ENCODE measurements at regions not wholly inside any gene's neighbourhood (a gene's known extent, or its start where the extent isn't known, plus 50 kb on each side); places are given as distances from the start of the nearest gene placed in this dataset.
"Not testable (repeated sequence)": the region's sequence is repeated elsewhere in the genome, so short reads cannot be mapped to it uniquely, and the experiment has no call there.

DNA sequence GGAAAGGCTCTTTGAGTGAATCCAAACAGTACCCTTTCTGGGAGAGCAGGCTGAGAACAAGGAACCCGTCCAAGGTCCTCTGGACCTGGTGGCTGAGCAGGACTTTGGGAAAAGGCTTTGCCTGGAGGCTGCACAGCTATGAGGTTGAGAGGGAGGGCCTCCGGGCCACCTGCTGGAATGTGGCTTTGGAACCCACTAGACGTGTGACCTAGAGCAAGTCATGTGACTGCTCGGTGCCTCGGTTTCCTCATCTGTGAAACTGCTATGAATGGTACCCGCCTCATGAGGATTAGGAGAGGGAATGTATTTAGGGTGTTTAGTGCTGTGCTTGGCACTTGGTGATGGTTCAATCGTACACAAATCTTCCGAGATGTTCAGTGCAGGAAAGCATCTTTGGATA, 50.4 kb downstream of the HAPSTR1 start:
- no peak for DNase-seq (ENCODE audit: low spot score)
- in situ Hi-C loops (cut with HindIII; ENCODE audit: low sequenced_read_pairs): no loop called here

DNA sequence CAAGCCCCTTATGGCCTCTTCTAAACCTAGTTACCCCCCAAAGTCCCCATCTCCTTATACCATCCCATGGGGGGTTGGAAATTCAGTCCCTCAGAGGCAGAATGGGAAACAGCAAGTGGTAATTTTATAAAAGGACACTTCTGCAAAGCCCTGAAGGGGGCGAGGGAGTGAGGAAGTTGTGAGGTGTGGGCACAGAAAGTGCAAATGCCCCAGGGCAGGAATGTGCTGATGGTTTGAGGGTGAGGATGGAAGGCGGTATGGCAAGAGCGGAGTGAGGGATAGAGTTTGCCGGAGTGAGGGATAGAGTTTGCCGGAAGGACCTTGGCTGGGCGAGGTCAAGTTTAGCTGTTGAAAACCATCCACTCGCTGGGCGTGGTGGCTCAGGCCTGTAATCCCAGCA, 52.7 kb downstream of the HAPSTR1 start:
- no peak for DNase-seq (ENCODE audit: low spot score)
- in situ Hi-C loops (cut with HindIII; ENCODE audit: low sequenced_read_pairs): no loop called here

GRCh38 chr16:9148374-9149015, 57.1 kb downstream of the HAPSTR1 start:
- in situ Hi-C loops (cut with HindIII; ENCODE audit: low sequenced_read_pairs): no loop called here
- DNase-seq (ENCODE audit: low spot score): no peak

DNA sequence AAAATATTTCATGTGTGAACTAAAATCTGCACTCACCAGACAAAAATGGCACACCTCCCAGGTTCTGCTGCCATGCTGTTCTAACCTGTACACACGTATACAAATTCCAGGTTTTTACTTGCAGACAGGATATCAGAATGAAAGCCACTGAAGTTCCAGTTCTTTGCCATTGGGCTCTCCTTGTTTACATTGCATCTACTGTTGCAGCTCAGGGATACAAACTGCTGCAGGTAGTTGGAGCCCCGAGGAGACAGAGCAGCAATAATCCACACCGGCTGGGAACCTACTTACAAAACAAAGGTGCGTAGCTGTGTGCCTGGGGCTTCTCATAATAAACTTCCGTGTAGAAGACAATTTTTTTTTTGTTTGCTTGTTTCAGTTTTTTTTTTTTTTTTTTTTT, 59.6 kb downstream of the HAPSTR1 start:
- no peak for DNase-seq (ENCODE audit: low spot score)
- in situ Hi-C loops (cut with HindIII; ENCODE audit: low sequenced_read_pairs): no loop called here

GRCh38 chr16:9151597-9151996, 60.2 kb downstream of the HAPSTR1 start:
- DNase-seq (ENCODE audit: low spot score): no peak
- in situ Hi-C loops (cut with HindIII; ENCODE audit: low sequenced_read_pairs): no loop called here

DNA sequence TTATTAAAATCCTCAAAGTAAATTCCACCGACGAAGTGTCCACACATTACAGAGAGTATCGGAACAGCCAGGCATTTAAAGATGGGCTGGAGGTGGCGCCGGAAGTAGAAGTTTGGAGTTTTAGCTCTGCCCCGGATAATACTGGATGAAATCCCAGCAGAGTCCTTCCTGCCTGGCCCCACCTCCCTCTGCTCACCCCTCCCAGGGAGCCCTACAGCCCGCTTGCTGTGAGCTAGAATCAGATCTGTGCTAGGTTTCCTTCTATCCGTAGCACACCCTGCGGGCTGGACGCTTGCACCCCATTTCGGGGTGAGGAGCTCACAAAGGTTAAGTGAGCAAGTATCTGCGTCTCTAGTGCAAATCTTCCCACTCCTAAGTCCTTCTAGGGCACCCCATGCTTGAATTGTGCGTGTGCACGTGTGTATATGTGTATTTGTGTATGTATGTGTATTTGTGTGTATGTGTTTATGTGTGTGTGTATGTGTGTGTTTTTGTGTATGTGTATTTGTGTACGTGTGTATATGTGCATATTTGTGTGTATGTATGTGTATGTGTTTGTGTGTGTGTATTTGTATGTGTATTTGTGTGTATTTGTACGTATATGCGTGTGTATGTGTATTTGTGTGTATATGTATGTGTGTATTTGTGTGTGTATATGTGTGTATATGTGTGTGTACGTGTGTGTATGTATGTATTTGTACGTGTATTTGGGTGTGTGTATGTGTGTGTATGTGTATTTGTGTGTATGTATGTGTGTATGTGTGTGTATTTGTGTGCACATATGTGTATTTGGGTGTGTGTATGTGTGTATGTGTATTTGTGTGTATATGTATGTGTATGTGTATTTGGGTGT, 61.4 kb downstream of the HAPSTR1 start:
- DNase-seq (ENCODE audit: low spot score): no peak
- in situ Hi-C loops (cut with HindIII; ENCODE audit: low sequenced_read_pairs): no loop called here

GRCh38 chr16:9153502-9153864, 62.0 kb downstream of the HAPSTR1 start:
- no peak for DNase-seq (ENCODE audit: low spot score)
- in situ Hi-C loops (cut with HindIII; ENCODE audit: low sequenced_read_pairs): no loop called here

DNA sequence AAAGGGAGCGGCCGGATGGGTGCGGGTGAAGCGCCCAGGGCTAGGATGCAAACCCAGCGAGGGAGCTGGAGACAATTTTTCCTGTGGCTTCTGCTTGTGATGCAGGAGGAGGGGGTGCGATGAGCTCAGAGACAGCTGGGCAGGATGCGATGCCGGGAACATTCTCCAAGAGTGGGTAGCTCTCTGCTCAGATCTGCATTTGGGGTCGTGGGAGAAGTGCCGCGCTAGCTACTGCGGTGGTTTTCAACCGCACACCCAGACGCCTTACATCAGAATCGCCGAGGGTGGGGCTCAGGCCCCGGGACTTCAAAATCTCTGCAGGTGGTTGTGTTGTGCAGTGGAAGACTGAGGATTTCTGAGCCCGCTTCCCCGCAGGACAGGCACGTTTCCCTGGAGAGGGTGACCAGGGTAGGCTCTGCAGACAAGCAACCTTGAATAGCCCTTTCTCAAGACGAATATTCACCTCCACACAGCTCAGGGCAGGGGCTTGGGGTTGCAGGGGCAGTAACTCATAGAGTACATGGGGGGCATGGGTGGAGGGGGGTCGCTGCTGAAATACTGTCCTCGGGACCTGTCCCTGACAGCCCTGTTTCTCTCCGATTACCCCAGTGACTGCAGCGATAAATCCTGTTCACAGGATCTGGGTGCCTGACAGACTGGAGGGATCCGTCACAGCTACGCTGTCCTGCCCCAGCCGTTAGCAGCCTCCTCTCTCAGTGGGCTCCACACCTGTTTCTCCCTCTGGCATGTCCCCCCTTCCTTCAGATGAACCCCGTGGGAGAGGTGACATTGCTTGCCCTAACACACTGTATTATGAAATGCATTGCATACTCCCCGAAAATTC, 63.3 kb downstream of the HAPSTR1 start:
- in situ Hi-C loops (cut with HindIII; ENCODE audit: low sequenced_read_pairs): no loop called here
- no peak for DNase-seq (ENCODE audit: low spot score)

- in situ Hi-C loops (cut with HindIII; ENCODE audit: low sequenced_read_pairs): no loop called here
- DNase-seq (ENCODE audit: low spot score): no peak
These were observed 64.4 kb downstream of the HAPSTR1 start for GRCh38 chr16:9155871-9156270.

- DNase-seq (ENCODE audit: low spot score): peak; percentile 70
- in situ Hi-C loops (cut with HindIII; ENCODE audit: low sequenced_read_pairs): no loop called here
These were observed 68.6 kb downstream of the HAPSTR1 start for GRCh38 chr16:9159839-9160550.

DNA sequence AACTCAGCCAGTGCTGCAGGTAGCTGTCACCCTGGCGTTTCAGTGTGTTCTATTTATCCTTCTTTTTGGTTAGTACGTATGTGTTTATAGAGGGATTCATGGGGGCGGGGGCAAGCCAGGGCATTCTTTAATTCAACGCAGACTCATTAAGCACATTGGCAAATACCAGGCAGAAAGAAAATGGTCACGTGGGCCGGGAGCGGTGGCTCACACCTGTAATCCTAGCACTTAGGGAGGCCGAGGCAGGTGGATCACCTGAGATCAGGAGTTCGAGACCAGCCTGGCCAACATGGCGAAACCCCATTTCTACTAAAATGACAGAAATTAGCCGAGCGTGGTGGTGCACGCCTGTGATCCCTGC, 69.1 kb downstream of the HAPSTR1 start:
- in situ Hi-C loops (cut with HindIII; ENCODE audit: low sequenced_read_pairs): no loop called here
- DNase-seq (ENCODE audit: low spot score): no peak

- no peak for DNase-seq (ENCODE audit: low spot score)
- in situ Hi-C loops (cut with HindIII; ENCODE audit: low sequenced_read_pairs): no loop called here
These were observed 74.2 kb downstream of the HAPSTR1 start for GRCh38 chr16:9165681-9166080.

GRCh38 chr16:9166326-9166993, 75.0 kb downstream of the HAPSTR1 start:
- in situ Hi-C loops (cut with HindIII; ENCODE audit: low sequenced_read_pairs); DNase-seq (ENCODE audit: low spot score): not testable (repeated sequence)

DNA sequence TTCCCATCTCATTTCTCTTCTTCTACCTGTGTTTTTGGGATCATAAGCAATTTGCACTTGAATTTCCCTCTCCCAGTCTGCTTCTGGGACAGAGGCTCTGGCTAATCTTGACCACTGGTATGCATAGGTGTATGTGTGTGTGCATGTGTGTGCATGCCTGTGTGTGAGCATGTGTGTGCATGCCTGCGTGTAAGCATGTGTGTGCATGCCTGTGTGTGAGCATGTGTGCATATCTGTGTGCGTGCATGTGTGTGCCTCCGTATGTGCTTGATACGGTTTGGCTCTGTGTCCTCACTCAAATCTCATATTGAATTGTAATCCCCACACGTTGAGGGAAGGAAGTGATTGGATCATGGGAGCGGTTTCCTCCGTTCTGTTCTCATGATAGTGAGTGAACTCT, 77.7 kb downstream of the HAPSTR1 start:
- in situ Hi-C loops (cut with HindIII; ENCODE audit: low sequenced_read_pairs): no loop called here
- no peak for DNase-seq (ENCODE audit: low spot score)

DNA sequence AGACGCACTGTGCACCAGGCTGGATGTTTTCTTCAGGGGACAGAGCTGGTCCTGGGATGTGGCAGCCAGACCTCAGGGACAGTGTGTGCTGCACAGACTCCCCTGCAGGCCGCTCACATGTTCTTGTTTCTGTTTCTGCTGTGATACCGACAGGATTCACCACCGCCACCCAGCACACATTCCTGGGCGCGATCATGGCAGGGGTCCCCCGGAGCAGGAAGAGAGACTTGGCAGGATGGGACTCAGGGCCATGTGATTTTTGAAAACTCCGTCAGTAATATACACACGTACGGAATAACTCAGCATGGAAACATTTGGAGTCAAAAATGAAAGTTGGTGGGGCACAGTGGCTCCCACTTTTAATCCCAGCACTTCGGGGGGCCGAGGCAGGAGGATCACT, 79.0 kb downstream of the HAPSTR1 start:
- no peak for DNase-seq (ENCODE audit: low spot score)
- in situ Hi-C loops (cut with HindIII; ENCODE audit: low sequenced_read_pairs): no loop called here

DNA sequence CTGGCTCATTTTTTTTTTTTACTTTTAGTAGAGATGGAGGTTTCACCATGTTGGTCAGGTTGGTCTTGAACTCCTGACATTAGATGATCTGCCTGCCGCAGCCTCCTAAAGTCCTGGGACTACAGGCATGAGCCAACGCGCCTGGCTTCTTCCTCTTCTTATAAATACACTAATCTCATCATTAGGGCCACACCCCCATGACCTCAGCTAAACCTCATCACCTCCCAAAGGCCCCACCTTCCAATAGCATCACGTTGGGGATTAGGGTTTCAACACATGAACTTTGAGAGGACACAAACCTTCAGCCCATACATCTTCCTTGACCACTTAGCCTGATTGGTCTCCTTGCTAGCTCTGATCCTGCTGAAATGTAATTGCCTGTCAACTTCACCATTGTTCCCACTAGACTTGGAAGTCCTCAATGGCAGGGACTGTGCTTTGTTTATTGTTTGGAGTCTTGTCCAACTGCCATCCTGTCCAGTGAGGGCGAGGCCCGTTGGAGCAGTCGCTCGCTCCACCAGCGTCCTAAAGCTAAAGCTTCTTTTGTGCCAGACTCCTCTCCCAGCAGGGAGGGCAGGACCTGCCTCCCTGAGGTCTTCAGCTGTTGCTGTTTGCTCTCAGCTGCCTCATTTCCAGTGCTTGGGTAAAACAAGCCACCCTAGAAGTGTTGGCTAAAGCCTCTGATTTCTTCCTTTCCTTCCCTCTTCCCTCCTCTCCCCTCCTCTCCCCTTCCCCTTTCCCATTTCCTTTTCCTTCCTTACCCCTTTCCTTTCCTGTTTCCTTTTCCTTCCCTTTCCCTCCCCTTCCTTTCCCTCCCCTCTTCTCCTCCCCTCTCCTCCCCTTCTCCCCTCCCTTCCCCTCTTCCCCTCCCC, 85.3 kb downstream of the HAPSTR1 start:
- no peak for DNase-seq (ENCODE audit: low spot score)
- in situ Hi-C loops (cut with HindIII; ENCODE audit: low sequenced_read_pairs): no loop called here

GRCh38 chr16:9177861-9178260, 86.4 kb downstream of the HAPSTR1 start:
- DNase-seq (ENCODE audit: low spot score): no peak
- in situ Hi-C loops (cut with HindIII; ENCODE audit: low sequenced_read_pairs): no loop called here

GRCh38 chr16:9183682-9184353, 92.4 kb downstream of the HAPSTR1 start:
- in situ Hi-C loops (cut with HindIII; ENCODE audit: low sequenced_read_pairs): no loop called here
- no peak for DNase-seq (ENCODE audit: low spot score)
